Hematopoietic multipotent progenitor cell treated with erythropoietin and hydrocortisone succinate and interleukin-3 and kit ligand, for 4 days (in vitro differentiated cells): ENCODE measurements at regions not wholly inside any gene's neighbourhood (a gene's known extent, or its start where the extent isn't known, plus 50 kb on each side); places are given as distances from the start of the nearest gene placed in this dataset.

ENCODE experiments used
- DNase-seq: peaks from one replicate; pipeline ENCODE4 v3.0.0-alpha.2; 2015

DNA sequence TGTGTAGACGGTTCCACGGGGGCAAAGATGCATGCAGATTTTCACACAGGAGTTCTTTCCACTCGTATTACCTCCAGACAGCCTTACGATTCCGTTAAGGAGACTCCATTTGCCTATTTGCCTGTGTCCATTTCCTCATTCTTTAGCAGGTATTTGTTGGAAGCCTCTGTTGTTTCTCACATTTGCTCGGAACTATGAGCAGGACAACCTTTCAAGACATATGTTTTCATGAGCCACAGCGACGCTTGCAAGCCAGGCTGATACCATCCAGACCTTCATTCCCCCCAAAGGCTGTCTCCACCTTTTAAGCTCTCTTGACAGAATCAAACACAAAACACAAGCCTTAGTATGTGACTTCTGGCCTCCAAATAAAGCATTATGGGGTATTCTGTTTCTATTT is 57.6 kb upstream of the NEDD9 start:
- DNase-seq = no peak

DNA sequence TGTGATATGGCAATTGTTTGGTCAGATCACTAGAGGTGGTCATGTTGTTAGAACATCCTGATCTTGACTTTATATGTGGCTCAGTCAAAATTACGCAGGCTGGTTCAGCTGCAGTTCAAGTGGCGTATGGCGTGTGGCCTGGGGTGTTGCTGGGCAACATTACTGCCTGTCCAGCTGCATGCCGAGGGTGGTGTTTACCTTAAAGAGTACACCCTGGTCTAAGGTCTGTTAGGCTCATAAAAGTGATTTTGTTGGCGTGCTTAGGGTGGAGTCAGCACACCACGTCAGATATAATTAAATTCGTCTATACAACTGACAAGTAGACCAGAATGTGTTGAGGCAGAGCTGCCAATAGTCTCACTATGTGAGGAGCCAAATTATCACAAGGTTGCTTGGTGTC is 55.6 kb upstream of the NEDD9 start:
- DNase-seq = no peak

DNA sequence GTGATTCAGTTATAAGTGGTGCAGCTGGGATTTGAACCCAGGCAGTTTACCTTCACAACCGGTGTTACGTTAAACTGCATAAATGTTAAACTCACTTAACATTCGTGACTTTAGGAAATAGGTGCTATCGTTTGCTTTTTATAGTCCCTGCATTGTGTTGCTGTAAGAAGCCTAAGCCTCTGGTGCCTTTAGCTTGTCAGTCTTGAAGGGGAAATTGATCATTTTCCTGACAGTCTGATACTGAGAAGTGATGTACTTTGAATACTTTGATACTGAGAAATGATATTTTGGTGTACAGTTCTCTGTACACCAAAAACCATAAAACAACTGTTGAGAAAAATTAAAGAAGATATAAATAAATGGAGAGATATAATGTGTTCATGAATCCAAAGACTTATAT is 52.5 kb upstream of the NEDD9 start:
- no peak for DNase-seq

DNA sequence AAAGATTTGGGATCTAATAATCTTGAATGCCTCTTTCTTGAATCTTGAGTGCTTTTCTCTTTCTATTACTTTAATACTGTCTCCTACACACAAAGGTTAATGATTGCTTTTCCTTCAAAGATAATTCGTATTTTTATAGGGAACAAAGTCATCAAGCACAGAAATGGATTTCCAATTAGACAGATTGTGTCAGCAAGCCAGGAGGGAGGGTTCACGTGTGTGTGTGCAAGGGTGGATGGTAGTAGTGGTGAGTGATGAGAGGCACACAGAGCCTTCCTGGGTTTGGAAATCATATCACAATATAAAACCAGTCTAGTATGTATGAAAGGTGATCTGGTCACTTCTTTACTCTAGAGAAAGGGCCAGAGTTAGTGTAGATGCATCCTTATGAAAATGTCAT is 51.2 kb upstream of the NEDD9 start:
- no peak for DNase-seq

DNA sequence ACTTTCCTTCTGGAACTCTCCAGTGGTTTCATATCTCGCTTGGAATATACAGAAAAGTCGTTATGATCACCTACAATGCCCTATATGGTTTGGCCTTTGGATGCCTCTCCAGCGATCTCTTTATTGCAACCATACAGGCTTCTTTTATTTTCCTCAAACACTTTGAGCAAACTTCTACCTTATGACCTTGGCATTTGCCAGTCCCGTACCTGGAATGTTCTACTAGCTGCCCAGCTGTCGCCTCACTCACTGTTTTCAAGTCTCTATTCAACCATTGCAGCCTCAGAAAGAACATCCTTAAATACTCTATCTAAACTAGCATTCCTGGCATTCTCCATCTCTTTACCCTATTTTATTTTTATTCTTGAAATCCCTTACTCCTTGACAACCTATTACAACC is 50.4 kb upstream of the NEDD9 start:
- DNase-seq = no peak
